GM21423 (cell line): ENCODE measurements at regions not wholly inside any gene's neighbourhood (a gene's known extent, or its start where the extent isn't known, plus 50 kb on each side); places are given as distances from the start of the nearest gene placed in this dataset.
"Not testable (repeated sequence)": the region's sequence is repeated elsewhere in the genome, so short reads cannot be mapped to it uniquely, and the experiment has no call there.

Source experiments
- ATAC-seq: cut with Tn5 transposase; IDR thresholded peaks from one replicate; pipeline ENCODE4 v1.9.1; 2021; ENCODE audit warnings: mild to moderate bottlenecking, moderate library complexity; ENCODE audit not compliant: unreplicated experiment

DNA sequence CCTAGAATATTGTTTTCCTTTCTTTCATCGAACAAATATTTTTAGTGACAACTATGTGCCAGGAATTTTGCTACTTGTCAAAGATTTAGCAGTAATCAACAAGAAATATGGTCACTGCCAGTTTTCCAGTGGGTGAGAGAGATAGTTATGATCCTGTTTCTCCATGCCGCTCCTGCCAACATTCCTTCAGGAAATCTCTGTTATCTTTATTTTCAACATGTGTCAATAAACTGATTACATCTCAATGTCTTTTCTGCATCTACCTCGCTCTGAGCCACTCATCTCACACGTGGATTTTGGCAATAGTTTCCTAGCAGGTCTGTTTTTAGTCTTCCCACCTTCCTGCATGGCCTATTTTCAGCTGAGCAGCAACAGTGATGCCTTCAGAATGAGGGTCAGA is 650.0 kb upstream of the STXBP6 start:
- ATAC-seq, result no peak

DNA sequence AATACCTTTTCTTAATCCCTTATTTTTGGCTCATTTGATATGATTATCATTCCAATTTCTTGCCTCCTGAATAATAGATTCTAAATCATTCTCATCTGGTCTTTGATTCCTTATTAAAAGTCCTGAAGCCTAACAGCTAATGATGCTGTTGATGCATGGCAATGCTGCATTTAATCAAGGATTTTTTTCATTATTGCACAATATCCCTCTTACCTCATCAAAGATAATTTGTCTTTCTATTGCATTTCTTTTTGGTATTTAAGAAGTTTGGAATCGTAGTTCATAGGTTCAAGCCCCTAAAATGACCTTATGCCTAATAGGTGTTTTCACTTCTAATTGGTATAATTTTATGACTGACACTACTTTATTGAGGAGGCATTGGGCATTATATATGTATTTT is 648.2 kb upstream of the STXBP6 start:
- no peak for ATAC-seq

DNA sequence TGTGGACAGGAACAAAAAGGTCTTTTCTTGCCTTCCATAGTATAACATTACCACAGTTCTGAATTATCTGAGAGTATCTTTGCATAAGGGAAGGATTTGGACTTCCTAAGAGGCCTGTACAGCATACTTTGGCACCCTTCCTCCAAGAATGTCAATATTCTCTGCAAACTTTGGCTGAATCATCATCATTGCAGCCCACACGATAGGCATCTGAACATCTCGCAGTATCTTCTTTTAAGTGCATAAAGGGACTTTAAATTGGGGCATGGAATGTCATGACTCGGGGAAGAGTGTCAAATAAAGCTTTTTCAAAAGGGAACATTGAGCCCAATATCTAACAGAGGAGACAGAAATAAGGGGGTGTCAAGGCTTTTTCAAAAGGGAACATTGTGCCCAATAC is 646.2 kb upstream of the STXBP6 start:
- ATAC-seq, result no peak

DNA sequence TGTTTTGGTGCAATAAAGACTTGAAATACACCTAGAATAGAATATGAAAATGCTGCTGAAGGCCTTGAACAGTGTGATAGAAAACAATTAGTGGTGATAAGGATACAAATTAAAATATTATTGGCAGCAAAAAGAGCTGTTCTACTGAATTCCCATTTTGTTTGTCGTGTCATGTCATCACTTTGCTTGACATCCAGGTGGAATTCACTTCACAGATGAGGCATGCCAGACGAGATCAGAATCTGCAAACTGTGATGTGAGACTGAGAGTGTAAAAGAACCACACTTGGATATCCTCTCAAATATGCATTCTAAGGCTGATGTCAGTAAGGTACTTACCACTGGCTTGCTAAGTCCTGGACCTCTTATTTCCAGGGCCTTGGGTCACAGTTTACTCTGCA is 635.1 kb upstream of the STXBP6 start:
- no peak for ATAC-seq

DNA sequence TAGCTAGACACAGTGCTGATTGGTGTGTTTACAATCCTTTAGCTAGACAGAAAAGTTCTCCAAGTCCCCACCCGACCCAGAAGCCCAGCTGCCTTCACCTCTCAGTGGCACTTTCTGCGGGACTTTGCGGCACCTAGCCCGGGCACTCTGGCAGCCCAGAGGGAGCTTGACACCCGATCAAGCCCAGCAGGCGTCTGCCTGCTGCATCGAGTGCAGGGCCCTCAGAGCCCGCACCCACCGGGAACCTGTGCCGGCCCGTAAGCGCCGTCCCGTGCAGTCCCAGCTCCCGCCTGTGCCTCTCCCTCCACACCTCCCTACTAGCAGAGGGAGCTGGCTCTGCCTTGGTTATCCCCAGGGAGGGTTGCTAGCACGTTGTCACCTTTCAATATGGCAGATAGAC is 631.0 kb upstream of the STXBP6 start:
- no peak for ATAC-seq

DNA sequence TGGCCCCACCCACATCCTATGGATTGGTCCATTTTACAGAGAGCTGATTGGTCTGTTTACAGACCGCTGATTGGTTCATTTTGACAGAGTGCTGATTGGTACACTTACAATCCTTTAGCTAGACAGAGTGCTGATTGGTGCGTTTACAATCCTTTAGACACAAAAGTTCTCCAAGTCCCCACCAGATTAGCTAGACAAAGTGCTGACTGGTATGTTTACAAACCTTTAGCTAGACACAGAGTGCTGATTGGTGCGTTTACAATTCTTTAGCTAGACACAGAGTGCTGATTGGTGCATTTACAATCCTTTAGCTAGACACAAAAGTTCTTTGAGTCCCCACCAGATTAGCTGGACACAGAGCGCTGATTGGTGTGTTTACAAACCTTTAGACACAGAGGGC is 630.6 kb upstream of the STXBP6 start:
- ATAC-seq, result not testable (repeated sequence)

DNA sequence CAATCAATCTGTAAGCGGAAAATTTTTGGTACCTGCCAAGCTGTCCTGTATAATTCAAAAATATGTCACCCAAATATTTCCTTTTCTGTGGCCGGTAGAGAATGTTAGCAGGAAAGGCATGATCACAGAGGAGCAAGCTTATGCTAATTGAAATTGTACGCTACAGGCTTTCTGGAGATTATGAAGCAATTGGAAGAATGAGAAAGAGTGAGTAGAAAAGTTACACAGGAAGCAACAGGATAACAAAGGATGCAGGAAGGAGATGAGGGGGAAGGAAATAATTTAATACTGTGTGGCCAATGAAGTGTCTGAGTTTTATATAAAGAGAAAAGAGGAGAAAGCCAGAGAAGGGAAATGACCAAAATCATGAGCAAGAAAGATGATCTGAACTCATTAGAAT is 627.2 kb upstream of the STXBP6 start:
- ATAC-seq, result no peak

DNA sequence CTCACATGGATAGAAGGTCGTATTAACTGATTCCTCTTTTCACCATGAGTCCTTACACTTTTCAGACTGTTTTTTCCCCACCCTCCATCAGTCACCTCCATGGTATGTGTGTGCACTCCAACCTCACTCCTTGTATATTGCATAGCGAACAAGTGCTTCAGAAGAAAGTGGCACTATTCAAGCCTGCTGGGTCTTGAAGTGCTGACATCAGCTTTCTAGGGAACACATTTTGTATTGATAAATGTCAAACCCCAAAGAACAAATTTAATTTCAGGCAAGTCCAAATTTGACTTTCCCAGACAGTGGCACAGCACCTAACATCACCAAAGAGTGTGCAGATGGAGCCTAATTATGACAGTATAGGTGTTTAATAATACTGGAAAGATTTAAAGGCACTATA is 617.4 kb upstream of the STXBP6 start:
- no peak for ATAC-seq

DNA sequence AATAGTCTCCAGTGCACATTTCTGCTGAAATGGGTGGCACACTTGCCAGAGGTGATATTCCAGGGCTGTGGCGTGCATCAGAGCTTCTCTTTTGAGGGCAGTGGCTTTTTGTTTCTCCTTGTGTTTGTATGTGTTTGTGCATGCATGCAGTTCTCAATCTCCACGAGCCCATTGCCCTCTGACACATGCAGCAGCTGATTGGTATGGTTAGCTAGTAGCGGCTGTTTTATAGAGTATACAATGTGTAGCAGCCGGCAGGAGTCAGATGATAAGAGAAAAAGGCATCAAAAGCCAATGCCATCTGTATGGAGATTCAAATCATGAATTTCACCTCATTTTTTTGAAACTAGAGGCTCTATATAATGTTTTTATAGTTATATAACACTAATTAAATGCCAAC is 616.9 kb upstream of the STXBP6 start:
- no peak for ATAC-seq

DNA sequence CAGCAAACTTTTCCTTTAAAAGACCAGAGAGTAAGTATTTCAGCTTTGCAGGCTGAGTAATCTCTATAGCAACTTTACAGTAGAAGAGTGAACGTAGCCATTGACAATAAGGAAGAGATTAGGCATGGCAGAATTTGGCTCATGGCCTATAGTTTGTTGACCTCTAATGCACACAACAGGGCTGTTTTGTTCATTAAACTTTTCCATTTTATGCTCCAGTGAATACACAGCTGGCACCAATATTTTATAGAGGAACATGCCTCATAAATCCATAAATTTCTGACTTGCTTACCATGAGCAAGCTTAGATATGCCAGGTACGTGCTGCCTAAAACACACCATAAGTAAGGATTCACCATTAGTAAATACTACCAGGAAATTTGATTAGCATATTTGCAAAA is 609.0 kb upstream of the STXBP6 start:
- ATAC-seq, result no peak

DNA sequence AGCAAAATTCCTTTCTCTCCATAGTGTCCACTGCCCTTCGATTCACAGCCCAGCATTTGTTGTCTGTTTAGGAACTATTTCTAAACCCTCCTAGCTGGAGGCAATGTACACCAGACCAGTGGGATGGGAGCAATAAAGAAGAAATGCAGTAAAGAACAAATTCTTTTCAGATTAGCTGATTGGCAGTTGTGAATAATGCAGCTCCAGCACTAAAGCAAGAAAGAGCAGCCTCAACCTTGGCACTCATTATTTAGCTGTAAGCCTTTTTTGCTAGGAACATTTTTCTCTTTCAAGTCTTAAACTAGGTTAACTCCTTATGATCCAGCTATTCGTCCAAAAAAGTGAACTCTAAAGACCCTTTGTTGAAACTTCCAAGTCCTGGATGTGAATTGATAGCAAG is 580.5 kb upstream of the STXBP6 start:
- no peak for ATAC-seq

DNA sequence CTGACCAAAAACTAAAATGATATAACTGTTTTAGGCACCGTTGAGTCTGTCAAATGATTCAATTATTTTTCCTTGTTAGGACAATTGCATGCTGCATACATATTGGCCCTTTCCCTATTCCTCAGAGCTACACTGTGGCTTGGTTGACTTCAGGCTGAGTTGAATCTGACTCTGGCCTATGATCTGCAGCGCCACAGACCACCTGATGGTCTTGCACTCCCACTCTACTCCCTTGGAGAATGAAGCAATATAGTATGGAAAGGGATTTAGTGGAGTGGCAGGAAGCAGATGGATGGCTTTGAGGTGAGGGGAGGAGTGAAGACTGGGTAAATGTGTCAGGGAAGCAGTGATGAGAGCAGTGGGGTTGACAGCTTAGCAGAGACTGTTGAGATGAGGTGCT is 579.0 kb upstream of the STXBP6 start:
- ATAC-seq, result no peak

DNA sequence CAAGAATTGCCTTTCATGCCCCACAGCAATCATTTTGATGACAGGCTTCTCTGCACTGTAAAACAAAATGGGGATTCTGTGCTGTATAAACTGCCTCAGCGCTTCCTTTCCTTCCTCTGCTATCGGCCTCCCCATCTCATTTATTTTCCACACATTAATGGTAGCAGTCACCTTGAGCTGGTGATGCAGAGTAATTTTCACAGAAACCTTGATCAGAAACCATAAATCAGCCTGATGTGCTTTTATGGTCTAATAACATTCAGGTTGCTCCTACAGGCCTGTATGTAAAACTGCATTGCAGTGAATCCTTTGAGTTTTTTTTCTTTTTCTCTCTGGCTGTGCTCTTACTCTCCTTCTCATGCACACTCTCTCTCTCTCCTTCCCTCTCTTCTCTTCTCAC is 578.4 kb upstream of the STXBP6 start:
- ATAC-seq, result no peak

DNA sequence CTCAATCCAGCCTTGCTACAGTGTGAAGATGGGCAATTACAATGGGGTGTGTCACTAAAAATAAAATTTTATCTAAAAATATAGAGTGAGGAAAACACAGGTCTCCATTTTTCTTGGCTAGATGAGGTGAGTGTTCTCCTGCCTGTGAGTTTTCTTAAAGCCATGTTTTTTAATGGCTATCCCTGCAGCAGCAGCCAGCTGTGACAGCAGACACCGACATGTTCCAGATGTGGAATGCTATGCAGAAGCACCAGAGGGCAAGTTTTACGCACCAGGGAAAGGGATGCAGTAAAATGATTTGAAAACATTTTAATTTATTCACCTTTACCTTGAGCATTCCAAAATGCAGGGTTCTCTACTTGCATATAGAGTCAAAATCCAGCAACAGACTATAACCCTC is 577.0 kb upstream of the STXBP6 start:
- no peak for ATAC-seq

DNA sequence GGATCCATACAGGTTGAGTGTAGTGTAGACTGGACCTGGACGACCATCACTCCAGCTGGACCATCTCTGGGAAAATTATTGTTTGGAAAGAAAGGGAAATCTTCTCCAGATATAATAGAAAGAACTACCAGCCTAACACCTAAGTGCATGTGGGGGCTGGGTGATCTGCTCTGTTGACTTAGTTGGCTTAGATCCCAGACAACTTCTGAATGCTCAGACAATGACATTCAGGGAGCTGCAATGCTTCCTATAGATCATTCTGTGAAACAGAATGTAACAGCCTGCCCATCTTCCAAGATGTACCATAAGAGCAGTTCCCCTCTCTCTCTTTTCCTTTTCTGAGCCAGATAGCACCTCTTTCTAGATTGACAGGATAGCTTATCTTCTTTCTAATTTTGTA is 572.8 kb upstream of the STXBP6 start:
- no peak for ATAC-seq

DNA sequence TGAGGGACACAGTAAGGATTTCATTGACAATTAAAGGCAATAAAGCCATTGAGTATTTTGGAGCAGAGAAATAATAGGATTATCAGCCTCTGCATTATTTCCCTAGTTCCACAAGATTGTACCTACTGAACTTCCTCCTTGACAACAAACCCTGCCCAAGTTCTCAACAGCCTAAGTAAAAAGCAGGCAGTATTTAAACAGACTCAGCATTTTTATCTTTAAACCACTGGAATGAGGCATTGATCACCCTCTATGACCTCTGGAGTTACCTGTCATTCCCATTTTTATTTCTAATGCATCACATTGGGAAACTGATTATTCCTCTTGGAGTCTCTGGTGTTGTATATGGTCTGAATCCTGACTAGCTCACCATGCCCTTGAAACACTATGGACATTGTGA is 570.6 kb upstream of the STXBP6 start:
- ATAC-seq, result no peak

DNA sequence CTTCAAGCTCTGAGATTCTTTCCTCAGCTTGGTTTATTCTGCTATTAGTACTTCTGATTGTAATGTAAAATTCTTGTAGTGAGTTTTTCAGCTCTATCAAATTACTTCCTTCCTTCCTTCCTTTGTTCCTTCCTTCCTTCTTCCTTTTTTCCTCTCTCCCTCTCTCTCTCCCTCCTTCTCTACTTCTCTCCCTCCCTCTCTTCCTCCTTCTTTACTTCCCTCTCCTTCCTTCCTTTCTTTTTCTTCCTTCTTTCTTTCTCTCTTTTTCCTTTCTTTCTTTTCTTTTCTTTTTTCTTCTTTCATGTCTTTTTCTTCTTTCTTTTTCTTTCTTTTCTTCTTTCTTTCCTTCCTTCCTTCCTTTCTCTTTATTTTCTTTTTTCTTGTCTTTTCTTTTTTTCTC is 565.2 kb upstream of the STXBP6 start:
- ATAC-seq, result no peak

DNA sequence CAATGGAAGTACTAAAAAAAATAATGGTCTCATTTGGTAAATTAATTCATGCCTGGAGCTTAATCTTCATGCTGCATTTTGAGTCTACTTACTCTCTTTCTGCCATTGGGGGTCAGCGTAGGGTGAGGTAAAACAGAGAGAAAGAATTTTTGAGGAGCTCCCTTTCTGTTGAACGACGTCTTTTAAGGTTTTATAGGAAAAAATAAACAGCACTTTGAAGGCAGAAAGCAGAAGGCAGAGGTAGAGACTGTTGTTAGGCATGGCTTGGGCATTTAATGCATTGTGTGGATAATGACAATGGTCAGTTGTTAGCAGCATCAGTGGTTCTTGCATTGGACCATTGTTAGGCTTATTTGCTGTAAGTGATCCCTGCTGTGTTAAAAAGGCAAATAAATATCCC is 557.2 kb upstream of the STXBP6 start:
- no peak for ATAC-seq

DNA sequence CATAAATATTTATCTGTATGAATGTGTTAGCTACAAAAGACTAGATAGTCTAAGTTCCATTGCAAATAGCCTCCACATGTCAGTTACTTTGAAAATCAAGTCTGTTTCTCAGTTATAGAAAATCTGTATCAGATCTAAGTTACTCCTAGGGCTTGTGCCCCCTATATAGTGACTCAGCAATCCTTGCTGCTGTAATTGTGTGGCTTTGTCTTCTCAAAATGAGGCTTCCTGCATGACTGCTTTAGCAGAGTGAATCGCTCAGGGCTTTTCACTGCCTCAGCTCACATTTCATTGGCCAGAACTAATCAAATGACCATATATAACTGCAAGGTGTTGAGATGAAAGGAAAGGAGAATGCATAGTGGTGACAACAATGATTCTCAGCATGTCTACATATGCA is 552.2 kb upstream of the STXBP6 start:
- no peak for ATAC-seq

DNA sequence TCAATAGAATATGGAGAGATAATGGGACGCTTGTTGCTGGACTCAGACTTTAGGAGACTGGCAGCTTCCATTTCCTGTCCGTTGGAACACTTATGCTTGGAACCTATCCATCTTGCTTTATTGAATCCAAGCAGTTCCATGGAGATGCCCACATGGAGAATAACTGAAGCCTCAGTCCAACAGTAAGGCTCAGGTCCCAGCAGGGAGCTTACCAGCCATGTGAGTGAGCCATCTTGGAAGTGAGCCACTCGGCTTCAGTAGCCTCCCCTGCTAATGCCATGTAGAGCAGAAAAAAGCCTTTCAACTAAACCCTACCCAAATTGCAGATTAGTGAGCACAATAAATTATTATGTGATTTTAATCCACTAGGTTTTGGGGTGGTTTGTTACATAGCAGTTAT is 538.8 kb upstream of the STXBP6 start:
- ATAC-seq, result no peak

DNA sequence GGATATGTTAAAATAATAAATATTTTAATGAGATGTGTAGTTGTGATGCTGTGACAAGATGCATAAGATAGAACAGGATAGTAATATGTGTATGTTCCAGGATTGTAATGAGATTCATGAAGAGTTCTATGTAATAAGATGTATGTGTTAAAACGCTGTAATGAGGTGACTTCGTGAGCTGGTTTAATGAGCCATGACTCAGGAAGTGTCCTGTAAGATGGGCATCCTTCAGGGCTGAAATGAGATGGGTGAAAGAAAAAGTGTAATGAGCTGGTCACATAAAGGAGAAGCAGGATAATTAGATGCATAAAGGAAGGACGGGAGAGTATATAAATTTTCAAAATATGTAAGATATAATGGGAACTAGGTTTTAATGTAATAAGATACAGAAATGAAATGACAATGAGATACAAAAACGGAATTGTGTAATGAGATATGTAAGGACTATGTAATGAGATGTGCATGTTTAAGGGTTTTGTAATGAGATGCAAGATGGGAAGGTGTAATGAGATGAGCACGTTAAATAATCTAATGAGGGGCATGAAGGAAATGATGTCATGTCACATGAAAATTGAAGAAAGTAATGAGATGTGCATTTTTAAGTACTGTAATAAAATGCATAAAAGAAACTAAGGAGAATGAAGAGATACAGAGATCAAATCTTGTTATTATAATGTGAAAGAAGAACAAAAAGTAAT is 524.8 kb upstream of the STXBP6 start:
- no peak for ATAC-seq

DNA sequence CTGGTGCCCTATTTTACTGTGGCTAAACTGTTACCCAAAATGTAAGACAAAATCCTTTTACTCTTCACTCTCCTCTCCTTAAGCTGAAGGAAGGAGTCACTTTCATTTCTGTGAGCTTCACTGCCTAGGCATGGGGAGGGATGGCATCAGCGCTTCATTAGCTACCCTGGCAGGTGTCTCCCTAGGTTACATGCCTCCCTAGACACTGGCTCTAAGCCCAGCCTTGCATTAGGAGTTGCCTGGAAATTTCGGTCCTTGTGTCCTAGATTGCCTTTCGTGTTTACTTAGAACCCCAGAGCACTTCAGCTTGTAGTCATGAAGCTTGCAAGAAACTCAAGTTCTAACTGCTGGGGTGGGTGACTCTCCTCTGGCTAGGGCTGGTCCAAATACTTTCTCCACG is 520.5 kb upstream of the STXBP6 start:
- no peak for ATAC-seq

DNA sequence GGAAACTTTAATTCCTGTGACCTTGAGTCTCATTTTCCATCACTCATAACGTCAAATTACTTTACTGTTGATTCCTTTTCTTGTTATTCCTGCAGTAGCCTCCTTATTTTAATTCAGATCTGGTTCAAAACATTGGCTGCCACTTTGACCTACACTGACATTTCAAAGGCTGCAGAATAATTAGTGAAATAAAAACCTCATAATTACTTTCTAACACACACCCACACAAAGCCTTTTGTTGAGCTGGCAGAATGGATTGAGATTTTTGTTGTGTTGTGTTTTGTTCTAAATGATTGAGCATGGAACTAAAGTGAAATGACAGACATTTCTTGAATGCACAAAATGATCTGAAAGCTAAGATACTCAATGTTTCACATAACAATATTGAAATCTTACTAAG is 507.5 kb upstream of the STXBP6 start:
- ATAC-seq, result no peak

DNA sequence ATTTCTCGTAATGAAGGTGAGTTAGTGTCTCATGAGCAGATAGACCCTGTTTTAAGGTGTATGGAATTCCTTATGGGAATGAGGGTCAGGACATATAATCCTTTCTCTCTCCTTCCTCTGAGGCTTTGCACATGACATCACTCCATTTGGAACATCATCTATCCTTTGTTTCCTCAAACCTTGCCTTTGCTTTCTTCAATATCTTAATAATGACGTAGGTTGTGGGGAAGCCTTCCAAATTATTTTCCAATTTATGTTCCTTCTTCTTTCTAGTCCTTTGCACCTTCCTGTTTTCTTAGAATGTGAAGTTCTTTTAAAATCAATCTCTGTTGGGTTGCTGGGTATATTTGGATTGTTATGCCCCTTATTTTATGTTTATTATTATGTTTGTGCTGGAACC is 502.9 kb upstream of the STXBP6 start:
- ATAC-seq, result no peak
